HL-60 (cell line): ENCODE measurements at regions not wholly inside any gene's neighbourhood (a gene's known extent, or its start where the extent isn't known, plus 50 kb on each side); places are given as distances from the start of the nearest gene placed in this dataset.

Experiments used
- GABPA ChIP-seq: IDR thresholded peaks from 2 replicates; pipeline ENCODE4 v1.6.1; 2012; ENCODE audit warnings: low read depth
- POLR2AphosphoS5 ChIP-seq: IDR thresholded peaks from 2 replicates; pipeline ENCODE4 v1.6.1; 2012; ENCODE audit warnings: low read depth
- SPI1 ChIP-seq: IDR thresholded peaks from 2 replicates; pipeline ENCODE4 v1.6.1; 2012; ENCODE audit warnings: low read depth, mild to moderate bottlenecking, borderline replicate concordance
- TF ChIP-seq, protein P1 (sequence below): IDR thresholded peaks from one replicate; pipeline ENCODE4 v1.5.1; 2011; ENCODE audit warnings: low read length, control low read depth, inconsistent platforms; ENCODE audit not compliant: insufficient read depth
- TF ChIP-seq, protein P2 (sequence below): IDR thresholded peaks from 2 replicates; pipeline ENCODE4 v1.6.1; 2012; ENCODE audit warnings: low read depth; ENCODE audit not compliant: insufficient replicate concordance

DNA sequence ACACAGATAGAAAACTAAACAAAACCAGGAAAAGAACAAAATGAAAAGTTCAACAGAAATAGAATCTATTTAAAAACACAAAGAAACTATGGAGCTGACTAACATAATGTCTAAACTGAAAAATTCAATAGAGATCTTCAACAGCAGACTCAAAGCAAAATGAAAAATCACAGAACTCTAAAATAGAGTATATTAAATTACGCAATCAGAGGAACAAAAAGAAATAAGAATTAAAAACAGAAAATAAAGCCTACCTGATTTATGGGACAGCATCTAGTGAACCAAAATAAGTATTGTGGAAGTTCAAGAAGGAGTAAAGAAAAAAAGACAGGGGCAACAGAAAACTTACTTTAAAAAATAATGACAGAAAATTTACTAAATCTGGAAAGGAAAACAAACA is 152.1 kb upstream of the GALNT5 start:
- TF ChIP-seq, protein P1, sequence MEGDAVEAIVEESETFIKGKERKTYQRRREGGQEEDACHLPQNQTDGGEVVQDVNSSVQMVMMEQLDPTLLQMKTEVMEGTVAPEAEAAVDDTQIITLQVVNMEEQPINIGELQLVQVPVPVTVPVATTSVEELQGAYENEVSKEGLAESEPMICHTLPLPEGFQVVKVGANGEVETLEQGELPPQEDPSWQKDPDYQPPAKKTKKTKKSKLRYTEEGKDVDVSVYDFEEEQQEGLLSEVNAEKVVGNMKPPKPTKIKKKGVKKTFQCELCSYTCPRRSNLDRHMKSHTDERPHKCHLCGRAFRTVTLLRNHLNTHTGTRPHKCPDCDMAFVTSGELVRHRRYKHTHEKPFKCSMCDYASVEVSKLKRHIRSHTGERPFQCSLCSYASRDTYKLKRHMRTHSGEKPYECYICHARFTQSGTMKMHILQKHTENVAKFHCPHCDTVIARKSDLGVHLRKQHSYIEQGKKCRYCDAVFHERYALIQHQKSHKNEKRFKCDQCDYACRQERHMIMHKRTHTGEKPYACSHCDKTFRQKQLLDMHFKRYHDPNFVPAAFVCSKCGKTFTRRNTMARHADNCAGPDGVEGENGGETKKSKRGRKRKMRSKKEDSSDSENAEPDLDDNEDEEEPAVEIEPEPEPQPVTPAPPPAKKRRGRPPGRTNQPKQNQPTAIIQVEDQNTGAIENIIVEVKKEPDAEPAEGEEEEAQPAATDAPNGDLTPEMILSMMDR, result no peak
- TF ChIP-seq POLR2AphosphoS5, result no peak
- no peak for TF ChIP-seq GABPA
- TF ChIP-seq, protein P2, sequence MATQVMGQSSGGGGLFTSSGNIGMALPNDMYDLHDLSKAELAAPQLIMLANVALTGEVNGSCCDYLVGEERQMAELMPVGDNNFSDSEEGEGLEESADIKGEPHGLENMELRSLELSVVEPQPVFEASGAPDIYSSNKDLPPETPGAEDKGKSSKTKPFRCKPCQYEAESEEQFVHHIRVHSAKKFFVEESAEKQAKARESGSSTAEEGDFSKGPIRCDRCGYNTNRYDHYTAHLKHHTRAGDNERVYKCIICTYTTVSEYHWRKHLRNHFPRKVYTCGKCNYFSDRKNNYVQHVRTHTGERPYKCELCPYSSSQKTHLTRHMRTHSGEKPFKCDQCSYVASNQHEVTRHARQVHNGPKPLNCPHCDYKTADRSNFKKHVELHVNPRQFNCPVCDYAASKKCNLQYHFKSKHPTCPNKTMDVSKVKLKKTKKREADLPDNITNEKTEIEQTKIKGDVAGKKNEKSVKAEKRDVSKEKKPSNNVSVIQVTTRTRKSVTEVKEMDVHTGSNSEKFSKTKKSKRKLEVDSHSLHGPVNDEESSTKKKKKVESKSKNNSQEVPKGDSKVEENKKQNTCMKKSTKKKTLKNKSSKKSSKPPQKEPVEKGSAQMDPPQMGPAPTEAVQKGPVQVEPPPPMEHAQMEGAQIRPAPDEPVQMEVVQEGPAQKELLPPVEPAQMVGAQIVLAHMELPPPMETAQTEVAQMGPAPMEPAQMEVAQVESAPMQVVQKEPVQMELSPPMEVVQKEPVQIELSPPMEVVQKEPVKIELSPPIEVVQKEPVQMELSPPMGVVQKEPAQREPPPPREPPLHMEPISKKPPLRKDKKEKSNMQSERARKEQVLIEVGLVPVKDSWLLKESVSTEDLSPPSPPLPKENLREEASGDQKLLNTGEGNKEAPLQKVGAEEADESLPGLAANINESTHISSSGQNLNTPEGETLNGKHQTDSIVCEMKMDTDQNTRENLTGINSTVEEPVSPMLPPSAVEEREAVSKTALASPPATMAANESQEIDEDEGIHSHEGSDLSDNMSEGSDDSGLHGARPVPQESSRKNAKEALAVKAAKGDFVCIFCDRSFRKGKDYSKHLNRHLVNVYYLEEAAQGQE, result no peak
- TF ChIP-seq SPI1, result no peak
